SIG-M5 treated with dmso at 0.1 percent for 504 hours (cell line): ENCODE measurements at regions not wholly inside any gene's neighbourhood (a gene's known extent, or its start where the extent isn't known, plus 50 kb on each side); places are given as distances from the start of the nearest gene placed in this dataset.
"Not testable (repeated sequence)": the region's sequence is repeated elsewhere in the genome, so short reads cannot be mapped to it uniquely, and the experiment has no call there.

Experiments
- DNase-seq: peaks from one replicate; lab custom pipeline; 2025; ENCODE audit not compliant: unreplicated experiment; lab: John Stamatoyannopoulos, UW

- no peak for DNase-seq
These were observed 368.4 kb downstream of the OSTF1 start for GRCh38 chr9:75456698-75457097.

GRCh38 chr9:75457474-75458011, 369.2 kb downstream of the OSTF1 start:
- no peak for DNase-seq

DNA sequence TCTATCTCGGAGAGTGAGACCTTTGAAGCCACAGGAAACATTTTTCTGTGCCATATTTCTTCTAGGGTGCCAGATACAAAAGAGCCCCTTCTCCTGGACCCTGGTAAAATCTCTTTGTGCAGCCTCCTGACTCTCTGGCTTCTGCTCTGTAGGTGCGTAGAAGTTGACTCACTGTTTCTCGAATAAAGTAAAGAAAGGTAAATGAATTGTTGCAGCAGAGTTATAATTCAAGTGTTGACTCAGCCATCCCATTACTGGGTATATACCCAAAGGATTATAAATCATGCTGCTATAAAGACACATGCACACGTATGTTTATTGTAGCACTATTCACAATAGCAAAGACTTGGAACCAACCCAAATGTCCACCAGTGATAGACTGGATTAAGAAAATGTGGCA, 371.0 kb downstream of the OSTF1 start:
- DNase-seq: not testable (repeated sequence)

DNA sequence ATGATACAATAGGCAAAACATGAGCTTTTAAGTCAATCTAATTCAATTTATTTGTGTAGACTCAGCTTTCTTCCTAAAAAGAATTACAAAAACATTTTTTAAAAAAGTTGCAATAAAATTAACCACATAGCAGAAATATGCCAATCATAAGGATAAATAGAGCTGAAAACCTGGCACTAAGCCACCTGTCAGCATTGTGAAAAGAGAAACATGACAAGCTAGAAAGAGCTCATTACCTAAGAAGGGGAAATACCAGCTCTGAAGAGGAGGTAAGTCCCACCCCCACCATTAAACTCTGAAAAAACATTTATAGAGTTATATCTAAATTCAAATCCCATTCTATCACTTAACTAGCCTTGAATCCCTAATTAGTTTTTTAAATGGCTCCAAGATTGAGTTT, 372.9 kb downstream of the OSTF1 start:
- no peak for DNase-seq

- DNase-seq: no peak
These were observed 374.6 kb downstream of the OSTF1 start for GRCh38 chr9:75462866-75463265.

- no peak for DNase-seq
These were observed 375.6 kb downstream of the OSTF1 start for GRCh38 chr9:75463871-75464270.

DNA sequence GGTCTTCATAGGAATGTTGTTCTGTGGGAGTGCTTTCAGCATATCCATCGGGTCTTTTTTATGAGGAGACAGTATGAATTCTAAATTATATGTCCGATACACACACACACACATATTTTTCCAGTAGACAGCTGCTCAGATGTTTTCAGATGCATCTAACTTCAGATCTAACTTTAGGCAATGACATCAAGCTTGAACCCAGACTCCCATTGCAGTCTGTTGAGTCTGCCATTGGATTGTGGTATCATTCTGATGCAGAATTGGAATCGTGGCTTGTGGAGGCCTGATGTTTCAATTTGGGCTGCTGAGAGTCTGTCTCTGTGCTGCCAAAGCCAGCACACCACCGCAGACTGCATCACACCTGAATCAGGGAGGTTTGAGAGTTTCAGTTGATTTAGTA, 376.4 kb downstream of the OSTF1 start:
- no peak for DNase-seq

DNA sequence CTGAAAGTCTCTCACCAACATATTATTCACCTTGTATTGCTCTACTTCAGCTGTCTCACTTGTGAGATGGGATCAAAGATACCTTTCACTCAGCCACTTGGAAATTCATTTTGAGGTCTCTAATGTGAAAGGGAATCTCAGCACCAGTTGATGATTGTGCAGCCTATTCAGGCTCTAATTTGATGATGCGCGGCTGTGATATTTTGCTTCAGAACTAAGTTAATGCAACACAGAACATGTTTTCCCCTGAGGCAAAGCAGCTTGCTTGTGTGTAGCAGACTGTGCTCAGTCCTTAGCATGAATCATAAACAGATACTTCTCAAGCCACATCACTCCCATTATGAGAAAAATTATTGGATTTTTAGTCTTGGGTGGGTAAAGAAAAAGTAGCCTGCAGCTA, 378.8 kb downstream of the OSTF1 start:
- DNase-seq: no peak

GRCh38 chr9:75471549-75472114, 383.3 kb downstream of the OSTF1 start:
- no peak for DNase-seq

- no peak for DNase-seq
These were observed 394.3 kb downstream of the OSTF1 start for GRCh38 chr9:75482566-75482965.

GRCh38 chr9:75483636-75484035, 395.3 kb downstream of the OSTF1 start:
- no peak for DNase-seq

DNA sequence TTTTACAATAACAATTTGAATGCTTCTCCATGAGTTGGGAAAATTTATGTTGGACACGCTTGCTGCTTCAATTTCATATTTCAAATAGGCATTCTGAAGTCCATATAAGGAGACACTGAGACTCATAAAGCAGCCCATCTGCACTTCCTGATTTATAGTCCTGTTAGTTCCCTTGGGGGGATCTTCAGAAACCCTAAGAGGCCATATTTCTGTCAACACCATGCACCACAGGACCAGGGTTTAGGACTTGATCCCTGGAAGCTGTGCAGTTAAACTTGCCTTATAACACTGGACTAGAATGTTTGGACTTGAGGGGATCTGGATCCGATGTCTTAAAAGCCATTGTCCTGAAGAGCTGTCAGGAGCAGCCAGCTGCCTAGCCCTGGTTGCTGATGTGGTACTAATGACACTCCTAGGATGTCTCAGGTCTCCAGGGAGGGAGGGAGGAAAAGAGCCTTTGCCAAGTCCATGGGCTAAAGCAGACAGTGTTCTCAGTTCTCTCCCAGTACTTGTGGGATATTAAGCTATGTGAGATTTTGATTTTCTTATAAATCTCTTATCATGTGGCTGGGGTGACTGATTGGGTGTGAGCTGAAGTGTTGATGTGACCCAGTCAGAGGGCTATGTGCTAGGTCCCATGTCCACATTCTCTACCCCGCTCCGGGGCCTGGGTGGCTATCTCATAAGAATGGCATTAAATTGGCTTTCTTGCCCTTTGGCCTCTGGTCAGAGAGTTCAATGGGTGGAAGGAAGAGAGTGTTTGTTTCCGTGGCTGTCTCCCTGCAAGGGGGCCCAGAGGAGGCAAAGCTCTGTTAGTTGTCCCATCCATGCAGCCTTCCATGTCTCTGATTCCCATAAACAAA, 399.8 kb downstream of the OSTF1 start:
- no peak for DNase-seq

DNA sequence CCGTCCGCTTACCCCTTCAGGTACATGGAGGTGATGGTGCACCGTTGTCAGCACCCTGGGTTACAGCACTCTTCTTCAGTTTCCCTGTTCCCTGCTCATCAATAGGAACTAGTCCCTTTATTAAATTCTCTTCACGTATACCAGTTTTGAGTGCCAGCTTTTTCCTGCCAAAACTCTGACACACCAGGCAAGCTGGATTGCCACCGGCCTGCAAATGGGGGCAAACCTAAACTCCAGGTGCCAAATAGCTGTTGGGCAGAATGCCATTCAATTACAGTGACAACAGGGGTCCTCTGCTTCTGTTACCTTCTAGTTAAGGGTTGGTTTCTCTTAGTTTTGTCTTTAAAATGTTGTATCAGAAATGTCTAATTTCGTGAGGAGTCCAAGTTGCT, 400.4 kb downstream of the OSTF1 start:
- DNase-seq: no peak

GRCh38 chr9:75490326-75490725, 400.1 kb upstream of the PCSK5 start:
- no peak for DNase-seq

- DNase-seq: no peak
These were observed 398.9 kb upstream of the PCSK5 start for GRCh38 chr9:75491533-75491932.

DNA sequence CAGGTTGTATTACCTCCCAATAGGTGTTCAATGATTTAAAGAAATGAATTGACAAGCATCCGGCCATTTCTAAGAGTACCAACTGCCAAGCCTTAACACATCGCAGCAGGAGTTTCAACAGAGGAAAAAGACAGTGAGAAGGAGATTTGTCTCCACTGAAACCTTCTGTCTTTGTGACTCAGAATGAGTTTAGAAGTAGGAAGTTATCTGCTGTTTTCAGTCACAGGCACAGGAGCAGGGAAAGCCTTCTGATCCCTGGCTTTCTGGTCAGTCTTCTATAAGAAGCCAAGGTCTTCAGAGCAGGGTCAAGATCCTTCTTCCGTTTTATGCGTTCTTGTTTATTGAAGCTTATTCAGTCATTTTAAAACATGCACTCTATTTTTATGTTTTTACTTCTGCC, 390.7 kb upstream of the PCSK5 start:
- DNase-seq: no peak

GRCh38 chr9:75500479-75500878, 390.0 kb upstream of the PCSK5 start:
- DNase-seq: peak; percentile 19

- not testable (repeated sequence) for DNase-seq
These were observed 389.5 kb upstream of the PCSK5 start for GRCh38 chr9:75500940-75501339.

GRCh38 chr9:75504721-75505120, 385.8 kb upstream of the PCSK5 start:
- no peak for DNase-seq

GRCh38 chr9:75505654-75506053, 384.8 kb upstream of the PCSK5 start:
- no peak for DNase-seq

DNA sequence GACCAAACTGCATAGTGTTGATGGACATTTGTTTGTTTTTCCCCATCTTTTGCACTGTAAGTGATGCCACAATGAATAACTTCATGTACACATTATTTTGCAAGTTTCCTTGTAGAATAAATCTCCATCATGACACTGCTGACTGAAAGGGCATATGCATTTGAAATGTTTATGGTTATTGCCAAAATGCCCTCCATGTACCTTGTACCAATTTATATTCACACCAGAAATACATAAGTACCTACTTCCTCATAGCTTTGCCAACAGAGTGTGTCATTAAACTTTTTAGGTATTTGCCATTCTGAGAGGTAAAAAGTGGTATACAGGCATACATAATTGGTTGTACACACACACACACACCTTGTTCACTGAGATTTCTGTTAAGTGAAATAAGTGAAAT, 361.0 kb upstream of the PCSK5 start:
- DNase-seq: no peak

DNA sequence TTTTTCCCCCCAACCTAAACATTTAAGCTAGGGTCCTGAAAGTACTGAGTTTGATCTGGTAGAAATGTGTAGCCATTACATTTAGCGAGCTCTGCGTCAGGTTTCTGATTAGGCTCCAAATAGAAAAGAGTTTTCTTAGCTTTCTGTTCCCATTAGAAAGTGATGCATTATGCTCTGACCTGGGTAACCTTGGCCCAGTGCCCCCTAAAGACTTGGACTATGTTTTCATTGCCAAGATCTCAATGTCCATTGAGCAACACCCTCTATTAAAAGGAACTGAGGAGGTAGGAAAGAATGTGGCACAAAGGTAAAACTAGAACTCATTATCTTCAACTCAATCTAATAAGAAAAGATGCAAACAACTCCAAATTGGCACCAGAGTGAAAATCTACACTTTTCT, 358.9 kb upstream of the PCSK5 start:
- DNase-seq: no peak
